ENCODE measurements at regions not wholly inside any gene's neighbourhood (a gene's known extent, or its start where the extent isn't known, plus 50 kb on each side); places are given as distances from the start of the nearest gene placed in this dataset.
"Not testable (repeated sequence)": the region's sequence is repeated elsewhere in the genome, so short reads cannot be mapped to it uniquely, and the experiment has no call there.

- no peak for DNase-seq (ENCODE audit: low read depth in 2 of 2)
Measured at GRCh38 chr15:95734422-95735316, 595.8 kb upstream of the NR2F2 start.

- no peak for DNase-seq (ENCODE audit: low read depth in 2 of 2)
Measured at GRCh38 chr15:95737060-95737459, 593.4 kb upstream of the NR2F2 start.

GRCh38 chr15:95739131-95739530, 591.4 kb upstream of the NR2F2 start:
- no peak for DNase-seq (ENCODE audit: low read depth in 2 of 2)

GRCh38 chr15:95741830-95742229, 588.7 kb upstream of the NR2F2 start:
- DNase-seq (ENCODE audit: low read depth in 2 of 2), result no peak

- DNase-seq (ENCODE audit: low read depth in 2 of 2), result no peak
Measured at GRCh38 chr15:95742256-95742655, 588.2 kb upstream of the NR2F2 start.

GRCh38 chr15:95742836-95743235, 587.7 kb upstream of the NR2F2 start:
- DNase-seq (ENCODE audit: low read depth in 2 of 2), result no peak

- DNase-seq (ENCODE audit: low read depth in 2 of 2), result no peak
Measured at GRCh38 chr15:95757171-95757570, 573.3 kb upstream of the NR2F2 start.

- no peak for DNase-seq (ENCODE audit: low read depth in 2 of 2)
Measured at GRCh38 chr15:95758451-95758850, 572.0 kb upstream of the NR2F2 start.

- DNase-seq (ENCODE audit: low read depth in 2 of 2), result no peak
Measured at GRCh38 chr15:95758851-95759250, 571.6 kb upstream of the NR2F2 start.

- DNase-seq (ENCODE audit: low read depth in 2 of 2), result no peak
Measured at GRCh38 chr15:95760508-95760907, 570.0 kb upstream of the NR2F2 start.

- DNase-seq (ENCODE audit: low read depth in 2 of 2), result no peak
Measured at GRCh38 chr15:95761501-95762165, 568.9 kb upstream of the NR2F2 start.

GRCh38 chr15:95763426-95763825, 567.1 kb upstream of the NR2F2 start:
- DNase-seq (ENCODE audit: low read depth in 2 of 2), result no peak

- no peak for DNase-seq (ENCODE audit: low read depth in 2 of 2)
Measured at GRCh38 chr15:95765161-95765560, 565.3 kb upstream of the NR2F2 start.

GRCh38 chr15:95770196-95770595, 560.3 kb upstream of the NR2F2 start:
- DNase-seq (ENCODE audit: low read depth in 2 of 2), result no peak

- DNase-seq (ENCODE audit: low read depth in 2 of 2), result no peak
Measured at GRCh38 chr15:95772982-95773381, 557.5 kb upstream of the NR2F2 start.

- DNase-seq (ENCODE audit: low read depth in 2 of 2), result no peak
Measured at GRCh38 chr15:95784508-95784907, 546.0 kb upstream of the NR2F2 start.

- not testable (repeated sequence) for DNase-seq (ENCODE audit: low read depth in 2 of 2)
Measured at GRCh38 chr15:95785276-95785675, 545.2 kb upstream of the NR2F2 start.

GRCh38 chr15:95793231-95793630, 537.3 kb upstream of the NR2F2 start:
- no peak for DNase-seq (ENCODE audit: low read depth in 2 of 2)

- no peak for DNase-seq (ENCODE audit: low read depth in 2 of 2)
Measured at GRCh38 chr15:95795386-95795785, 535.1 kb upstream of the NR2F2 start.

GRCh38 chr15:95799286-95800200, 531.0 kb upstream of the NR2F2 start:
- DNase-seq (ENCODE audit: low read depth in 2 of 2), result peak; percentile 24 to 33

GRCh38 chr15:95804484-95804883, 526.0 kb upstream of the NR2F2 start:
- DNase-seq (ENCODE audit: low read depth in 2 of 2), result no peak

- DNase-seq (ENCODE audit: low read depth in 2 of 2), result no peak
Measured at GRCh38 chr15:95812491-95812890, 518.0 kb upstream of the NR2F2 start.
